Kidney epithelial cell (primary cell): ENCODE measurements at regions not wholly inside any gene's neighbourhood (a gene's known extent, or its start where the extent isn't known, plus 50 kb on each side); places are given as distances from the start of the nearest gene placed in this dataset.

Experiments used
- DNase-seq: peaks from one replicate; pipeline ENCODE4 v3.0.0-alpha.2; 2010; ENCODE audit warnings: low read depth
- H3K27me3 ChIP-seq: 2 replicates; pipeline ENCODE4 v1.6.0; 2011; ENCODE audit warnings: low read length; ENCODE audit not compliant: control insufficient read depth, insufficient read depth
- H3K36me3 ChIP-seq: 2 replicates; pipeline ENCODE4 v1.5.1; 2011; ENCODE audit warnings: low read length; ENCODE audit not compliant: control insufficient read depth, insufficient read depth
- H3K4me3 ChIP-seq: 2 replicates; pipeline ENCODE4 v1.5.1; 2011; ENCODE audit warnings: low read depth, mild to moderate bottlenecking, control low read depth, low read length
- TF ChIP-seq, protein P1 (sequence below): IDR thresholded peaks from 2 replicates; pipeline ENCODE4 v1.5.1; 2011; ENCODE audit warnings: mild to moderate bottlenecking, moderate library complexity, low read length, control low read depth, inconsistent platforms; ENCODE audit not compliant: insufficient read depth, poor library complexity, severe bottlenecking

DNA sequence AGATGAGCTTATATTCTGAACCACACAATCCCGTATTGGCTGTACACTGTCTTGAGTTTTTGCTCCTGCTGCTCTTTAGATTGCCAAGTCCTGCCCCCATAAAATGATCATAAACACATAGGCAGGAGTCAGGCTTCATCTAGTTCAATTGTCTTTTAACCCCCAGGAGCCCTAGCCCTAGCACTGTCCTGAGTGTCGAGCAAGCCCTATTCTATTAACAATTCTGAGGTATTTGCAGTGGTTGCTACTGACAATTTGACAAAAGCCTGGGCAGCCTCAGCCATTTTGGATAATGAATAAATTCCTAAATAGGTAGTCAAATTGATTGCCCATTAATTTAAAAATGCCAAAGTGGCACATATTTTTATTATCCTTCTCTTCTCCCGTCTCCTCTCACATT lies 257.2 kb downstream of the YTHDC2 start:
- TF ChIP-seq, protein P1, sequence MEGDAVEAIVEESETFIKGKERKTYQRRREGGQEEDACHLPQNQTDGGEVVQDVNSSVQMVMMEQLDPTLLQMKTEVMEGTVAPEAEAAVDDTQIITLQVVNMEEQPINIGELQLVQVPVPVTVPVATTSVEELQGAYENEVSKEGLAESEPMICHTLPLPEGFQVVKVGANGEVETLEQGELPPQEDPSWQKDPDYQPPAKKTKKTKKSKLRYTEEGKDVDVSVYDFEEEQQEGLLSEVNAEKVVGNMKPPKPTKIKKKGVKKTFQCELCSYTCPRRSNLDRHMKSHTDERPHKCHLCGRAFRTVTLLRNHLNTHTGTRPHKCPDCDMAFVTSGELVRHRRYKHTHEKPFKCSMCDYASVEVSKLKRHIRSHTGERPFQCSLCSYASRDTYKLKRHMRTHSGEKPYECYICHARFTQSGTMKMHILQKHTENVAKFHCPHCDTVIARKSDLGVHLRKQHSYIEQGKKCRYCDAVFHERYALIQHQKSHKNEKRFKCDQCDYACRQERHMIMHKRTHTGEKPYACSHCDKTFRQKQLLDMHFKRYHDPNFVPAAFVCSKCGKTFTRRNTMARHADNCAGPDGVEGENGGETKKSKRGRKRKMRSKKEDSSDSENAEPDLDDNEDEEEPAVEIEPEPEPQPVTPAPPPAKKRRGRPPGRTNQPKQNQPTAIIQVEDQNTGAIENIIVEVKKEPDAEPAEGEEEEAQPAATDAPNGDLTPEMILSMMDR: no peak
- Histone ChIP-seq H3K36me3 (no peaks in the 10 kb centered on the region), H3K4me3 (no peak overlapping the region), H3K27me3 (no peaks in the 10 kb centered on the region)
- no peak for DNase-seq

DNA sequence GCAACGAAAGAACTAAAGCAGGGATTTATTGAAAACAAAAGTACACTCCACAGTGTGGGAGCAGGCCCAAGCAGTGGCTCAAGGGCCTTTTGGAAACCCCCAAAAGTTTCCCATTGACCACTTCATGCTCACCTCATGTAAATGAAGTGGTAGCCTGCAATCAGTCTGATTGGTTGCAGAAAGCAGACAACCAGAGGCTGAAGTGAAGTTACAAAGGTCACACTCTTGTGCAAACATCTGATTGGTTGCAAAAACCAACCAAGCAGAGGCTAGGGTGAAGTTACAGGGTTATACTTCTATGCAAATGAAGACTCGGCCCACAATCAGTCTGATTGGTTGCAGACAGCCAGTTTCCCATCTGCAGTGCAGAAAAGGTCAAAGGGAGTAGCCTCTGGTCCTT lies 258.0 kb downstream of the YTHDC2 start:
- no peak for DNase-seq
- Histone ChIP-seq H3K36me3 (no peaks in the 10 kb centered on the region), H3K27me3 (no peaks in the 10 kb centered on the region), H3K4me3 (no peak overlapping the region)
- TF ChIP-seq, protein P1: no peak

DNA sequence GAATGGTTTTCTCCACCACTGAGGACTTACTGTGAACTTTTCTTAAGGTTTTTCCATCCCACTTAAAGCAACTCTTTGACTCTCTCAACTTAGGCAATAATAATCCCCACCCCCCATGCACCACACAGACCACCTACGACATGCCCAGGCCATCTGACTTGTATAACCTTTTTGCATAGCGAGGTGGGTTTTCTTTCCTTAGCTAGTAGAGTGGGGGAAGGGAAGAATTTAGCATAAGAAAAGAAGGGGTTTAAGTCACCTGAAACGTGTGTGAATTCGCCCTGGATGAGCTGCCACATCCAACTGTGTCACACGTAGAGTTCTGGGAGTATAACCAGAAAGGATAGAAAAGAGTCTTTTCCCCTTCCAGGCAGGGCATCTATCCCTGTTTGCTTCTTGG lies 262.7 kb downstream of the YTHDC2 start:
- TF ChIP-seq, protein P1: no peak
- Histone ChIP-seq H3K4me3 (no peak overlapping the region), H3K36me3 (no peaks in the 10 kb centered on the region), H3K27me3 (no peaks in the 10 kb centered on the region)
- DNase-seq: no peak

DNA sequence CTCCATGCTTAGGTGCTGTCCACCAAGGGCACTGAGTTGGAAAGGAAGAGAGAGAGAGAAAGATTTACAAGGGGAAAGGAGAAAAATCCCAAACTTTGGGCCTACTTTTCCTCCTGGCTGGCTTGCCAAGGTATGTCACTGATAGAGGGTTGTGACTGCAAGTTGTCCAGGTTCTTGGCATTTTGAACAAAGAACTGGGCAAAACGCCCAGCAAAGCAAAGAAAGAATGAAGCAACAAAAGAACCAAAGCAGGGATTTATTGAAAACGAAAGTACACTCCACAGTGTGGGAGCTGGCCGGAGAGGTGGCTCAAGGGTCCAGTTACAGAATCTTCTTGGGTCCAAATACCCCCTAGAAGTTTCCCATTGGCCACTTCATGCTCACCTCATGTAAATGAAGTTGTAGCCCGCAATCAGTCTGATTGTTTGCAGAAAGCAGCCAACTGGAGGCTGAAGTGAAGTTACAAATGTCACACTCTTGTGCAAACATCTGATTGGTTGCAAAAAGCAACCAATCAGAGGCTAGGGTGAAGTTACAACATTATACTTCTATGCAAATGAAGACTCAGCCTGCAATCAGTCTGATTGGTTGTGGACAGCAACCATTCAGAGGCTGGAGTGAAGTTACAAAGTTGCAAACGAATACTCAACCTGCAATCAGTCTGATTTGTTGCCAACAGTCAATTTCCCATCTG lies 263.5 kb downstream of the YTHDC2 start:
- Histone ChIP-seq H3K27me3 (no peaks in the 10 kb centered on the region), H3K36me3 (no peaks in the 10 kb centered on the region), H3K4me3 (no peak overlapping the region)
- TF ChIP-seq, protein P1: no peak
- DNase-seq: no peak

DNA sequence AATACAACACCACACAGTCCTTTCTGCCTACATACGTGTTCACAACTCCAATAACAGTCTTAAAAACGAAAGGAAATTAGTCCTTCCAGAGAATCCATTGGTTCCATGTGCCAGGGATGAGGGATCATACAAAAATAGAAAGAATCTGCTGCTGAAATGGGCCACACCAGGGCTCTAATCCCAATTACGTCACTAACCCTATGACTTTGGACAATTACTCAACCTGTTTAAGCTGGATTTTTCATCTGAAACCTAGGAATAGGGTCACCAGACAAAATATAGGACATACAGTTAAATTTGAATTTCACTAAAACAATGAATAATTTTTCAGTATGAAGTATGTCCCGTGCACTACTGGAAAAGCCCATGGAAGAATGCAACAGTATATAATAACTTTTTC lies 264.7 kb downstream of the YTHDC2 start:
- Histone ChIP-seq H3K36me3 (no peaks in the 10 kb centered on the region), H3K4me3 (no peak overlapping the region), H3K27me3 (no peaks in the 10 kb centered on the region)
- TF ChIP-seq, protein P1: no peak
- DNase-seq: no peak

DNA sequence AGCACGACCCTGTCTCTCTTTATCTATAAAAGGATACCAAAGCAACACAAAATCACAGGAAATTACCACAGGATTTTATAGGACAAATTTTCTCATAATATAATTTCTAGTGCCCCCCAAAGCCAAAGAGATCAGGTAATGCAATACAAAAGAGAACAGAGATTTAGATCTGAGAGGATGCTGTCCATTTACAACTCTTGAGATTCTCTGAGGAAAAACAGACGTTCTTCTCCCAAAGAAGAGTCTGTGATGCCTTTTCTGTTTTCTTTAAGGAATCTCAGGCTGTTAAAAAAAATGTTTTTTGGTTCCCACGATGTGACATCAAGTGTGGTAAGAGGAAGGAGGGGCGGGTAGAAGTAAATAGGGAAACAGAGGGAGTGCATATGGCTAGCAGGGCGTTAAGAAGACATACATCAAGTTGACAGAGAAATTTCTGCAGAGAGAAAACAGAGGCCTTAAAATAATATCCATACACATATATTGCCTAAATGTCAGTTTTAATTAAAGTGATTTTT lies 274.7 kb downstream of the YTHDC2 start:
- no peak overlapping the region for H3K4me3 ChIP-seq
- no peak for DNase-seq
- H3K36me3 ChIP-seq: no peaks in the 10 kb centered on the region
- H3K27me3 ChIP-seq: no peaks in the 10 kb centered on the region
- TF ChIP-seq, protein P1: no peak
